K562 (cell line): ENCODE measurements at regions not wholly inside any gene's neighbourhood (a gene's known extent, or its start where the extent isn't known, plus 50 kb on each side); places are given as distances from the start of the nearest gene placed in this dataset.

Experiments
- BHLHE40 ChIP-seq: IDR thresholded peaks from 2 replicates; pipeline ENCODE4 v1.6.1; 2011; ENCODE audit warnings: low read length, improper control_type of control experiment
- EP300 ChIP-seq: IDR thresholded peaks from 2 replicates; pipeline ENCODE4 v1.6.1; 2012; ENCODE audit warnings: low read length, improper control_type of control experiment
- ESRRA ChIP-seq: fragments of 450-650 bp; IDR thresholded peaks from 2 replicates; pipeline ENCODE4 v1.6.1; 2014; ENCODE audit warnings: low read depth, mild to moderate bottlenecking, moderate library complexity, borderline replicate concordance
- OTX1 ChIP-seq: fragments of 450-650 bp; formaldehyde crosslinking; IDR thresholded peaks from 2 replicates; pipeline ENCODE4 v1.4.0; 2022; ENCODE audit warnings: mild to moderate bottlenecking
- POLR2A ChIP-seq: fragments of 450-650 bp; conservative IDR thresholded peaks from 2 replicates; pipeline ENCODE4 v1.6.1; 2016
- RAD21 ChIP-seq, 2 experiments: fragments of 250-450 bp in 1 of 2; fragments of 450-650 bp in 1 of 2; sonication (Bioruptor Pico) in 1 of 2; formaldehyde crosslinking in 1 of 2; IDR thresholded peaks in 1 of 2; conservative IDR thresholded peaks in 1 of 2; 2 replicates each; pipeline versions ENCODE4 v1.4.0 to v1.8.0; 2020 to 2022; ENCODE audit warnings: mild to moderate bottlenecking in 2 of 2, moderate library complexity in 1 of 2
- ZBTB7A ChIP-seq: IDR thresholded peaks from 2 replicates; pipeline ENCODE4 v1.6.1; 2011; ENCODE audit warnings: low read depth, mild to moderate bottlenecking, low read length, moderate library complexity, borderline replicate concordance; ENCODE audit not compliant: control insufficient read depth
- ZNF785 ChIP-seq: fragments of 250-450 bp; sonication (Bioruptor Pico); IDR thresholded peaks from 2 replicates; pipeline ENCODE4 v1.4.0; 2020; ENCODE audit warnings: mild to moderate bottlenecking
- TF ChIP-seq, protein P1 (sequence below): fragments of 450-650 bp; IDR thresholded peaks from 2 replicates; pipeline ENCODE4 v1.6.1; 2018; ENCODE audit not compliant: partially characterized antibody
- TF ChIP-seq, protein P2 (sequence below), 3 experiments: IDR thresholded peaks in 2 of 3; conservative IDR thresholded peaks in 1 of 3; 2 replicates each; pipeline ENCODE4 v1.5.1; 2011 to 2012; ENCODE audit warnings: low read length in 3 of 3, mild to moderate bottlenecking in 3 of 3, control low read depth in 2 of 3, improper control_type of control experiment in 1 of 3, inconsistent platforms in 1 of 3, low read depth in 1 of 3, mixed read lengths in 1 of 3, moderate library complexity in 1 of 3; ENCODE audit not compliant: insufficient read depth in 2 of 3
- TF ChIP-seq, protein P3 (sequence below): sonication (generic); formaldehyde crosslinking; IDR thresholded peaks from 2 replicates; pipeline ENCODE4 v1.9.0; 2022; ENCODE audit warnings: mild to moderate bottlenecking, missing genetic modification reagents
- TF ChIP-seq, protein P4 (sequence below): fragments of 150-350 bp; conservative IDR thresholded peaks from 2 replicates; pipeline ENCODE4 v1.6.1; 2014; ENCODE audit warnings: low read length
- TF ChIP-seq, protein P5 (sequence below): sonication (generic); formaldehyde crosslinking; IDR thresholded peaks from 2 replicates; pipeline ENCODE4 v1.8.1; 2023; ENCODE audit warnings: mild to moderate bottlenecking, missing genetic modification reagents

DNA sequence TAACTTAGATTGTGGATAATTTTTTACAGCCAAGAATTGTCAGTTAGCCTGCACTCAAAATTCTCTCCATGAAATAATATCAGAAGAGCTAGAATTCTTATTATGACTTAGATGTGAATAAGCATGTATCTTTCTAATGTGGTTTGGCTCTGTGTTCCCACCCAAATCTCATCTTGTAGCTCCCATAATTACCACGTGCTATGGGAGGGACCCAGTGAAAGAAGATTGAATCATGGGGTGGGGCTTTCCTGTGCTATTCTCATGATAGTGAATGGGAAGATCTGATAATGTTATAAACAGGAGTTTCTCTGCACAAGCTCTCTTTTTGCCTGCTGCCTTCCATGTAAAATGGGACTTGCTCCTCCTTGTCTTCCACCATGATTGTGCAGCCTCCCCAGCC, 176.8 kb downstream of the MAT2B start:
- no peak for TF ChIP-seq POLR2A
- TF ChIP-seq, protein P1, sequence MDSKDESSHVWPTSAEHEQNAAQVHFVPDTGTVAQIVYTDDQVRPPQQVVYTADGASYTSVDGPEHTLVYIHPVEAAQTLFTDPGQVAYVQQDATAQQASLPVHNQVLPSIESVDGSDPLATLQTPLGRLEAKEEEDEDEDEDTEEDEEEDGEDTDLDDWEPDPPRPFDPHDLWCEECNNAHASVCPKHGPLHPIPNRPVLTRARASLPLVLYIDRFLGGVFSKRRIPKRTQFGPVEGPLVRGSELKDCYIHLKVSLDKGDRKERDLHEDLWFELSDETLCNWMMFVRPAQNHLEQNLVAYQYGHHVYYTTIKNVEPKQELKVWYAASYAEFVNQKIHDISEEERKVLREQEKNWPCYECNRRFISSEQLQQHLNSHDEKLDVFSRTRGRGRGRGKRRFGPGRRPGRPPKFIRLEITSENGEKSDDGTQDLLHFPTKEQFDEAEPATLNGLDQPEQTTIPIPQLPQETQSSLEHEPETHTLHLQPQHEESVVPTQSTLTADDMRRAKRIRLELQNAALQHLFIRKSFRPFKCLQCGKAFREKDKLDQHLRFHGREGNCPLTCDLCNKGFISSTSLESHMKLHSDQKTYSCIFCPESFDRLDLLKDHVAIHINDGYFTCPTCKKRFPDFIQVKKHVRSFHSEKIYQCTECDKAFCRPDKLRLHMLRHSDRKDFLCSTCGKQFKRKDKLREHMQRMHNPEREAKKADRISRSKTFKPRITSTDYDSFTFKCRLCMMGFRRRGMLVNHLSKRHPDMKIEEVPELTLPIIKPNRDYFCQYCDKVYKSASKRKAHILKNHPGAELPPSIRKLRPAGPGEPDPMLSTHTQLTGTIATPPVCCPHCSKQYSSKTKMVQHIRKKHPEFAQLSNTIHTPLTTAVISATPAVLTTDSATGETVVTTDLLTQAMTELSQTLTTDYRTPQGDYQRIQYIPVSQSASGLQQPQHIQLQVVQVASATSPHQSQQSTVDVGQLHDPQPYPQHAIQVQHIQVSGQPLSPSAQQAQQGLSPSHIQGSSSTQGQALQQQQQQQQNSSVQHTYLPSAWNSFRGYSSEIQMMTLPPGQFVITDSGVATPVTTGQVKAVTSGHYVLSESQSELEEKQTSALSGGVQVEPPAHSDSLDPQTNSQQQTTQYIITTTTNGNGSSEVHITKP: no peak
- no peak for TF ChIP-seq ZNF785
- TF ChIP-seq, protein P2, sequence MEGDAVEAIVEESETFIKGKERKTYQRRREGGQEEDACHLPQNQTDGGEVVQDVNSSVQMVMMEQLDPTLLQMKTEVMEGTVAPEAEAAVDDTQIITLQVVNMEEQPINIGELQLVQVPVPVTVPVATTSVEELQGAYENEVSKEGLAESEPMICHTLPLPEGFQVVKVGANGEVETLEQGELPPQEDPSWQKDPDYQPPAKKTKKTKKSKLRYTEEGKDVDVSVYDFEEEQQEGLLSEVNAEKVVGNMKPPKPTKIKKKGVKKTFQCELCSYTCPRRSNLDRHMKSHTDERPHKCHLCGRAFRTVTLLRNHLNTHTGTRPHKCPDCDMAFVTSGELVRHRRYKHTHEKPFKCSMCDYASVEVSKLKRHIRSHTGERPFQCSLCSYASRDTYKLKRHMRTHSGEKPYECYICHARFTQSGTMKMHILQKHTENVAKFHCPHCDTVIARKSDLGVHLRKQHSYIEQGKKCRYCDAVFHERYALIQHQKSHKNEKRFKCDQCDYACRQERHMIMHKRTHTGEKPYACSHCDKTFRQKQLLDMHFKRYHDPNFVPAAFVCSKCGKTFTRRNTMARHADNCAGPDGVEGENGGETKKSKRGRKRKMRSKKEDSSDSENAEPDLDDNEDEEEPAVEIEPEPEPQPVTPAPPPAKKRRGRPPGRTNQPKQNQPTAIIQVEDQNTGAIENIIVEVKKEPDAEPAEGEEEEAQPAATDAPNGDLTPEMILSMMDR (IDR thresholded peaks at IDR 0.05 in 2 of 3, conservative IDR thresholded peaks at IDR 0.05 in 1 of 3; ENCODE audit: insufficient read depth in 2 of 3, low read depth in 1 of 3, low read length in 3 of 3): no peak
- no peak for TF ChIP-seq RAD21 (CRISPR knock-in tag; conservative IDR thresholded peaks at IDR 0.05 in 1 of 2, IDR thresholded peaks at IDR 0.05 in 1 of 2)
- TF ChIP-seq, protein P3, sequence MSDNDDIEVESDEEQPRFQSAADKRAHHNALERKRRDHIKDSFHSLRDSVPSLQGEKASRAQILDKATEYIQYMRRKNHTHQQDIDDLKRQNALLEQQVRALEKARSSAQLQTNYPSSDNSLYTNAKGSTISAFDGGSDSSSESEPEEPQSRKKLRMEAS: no peak
- TF ChIP-seq, protein P4, sequence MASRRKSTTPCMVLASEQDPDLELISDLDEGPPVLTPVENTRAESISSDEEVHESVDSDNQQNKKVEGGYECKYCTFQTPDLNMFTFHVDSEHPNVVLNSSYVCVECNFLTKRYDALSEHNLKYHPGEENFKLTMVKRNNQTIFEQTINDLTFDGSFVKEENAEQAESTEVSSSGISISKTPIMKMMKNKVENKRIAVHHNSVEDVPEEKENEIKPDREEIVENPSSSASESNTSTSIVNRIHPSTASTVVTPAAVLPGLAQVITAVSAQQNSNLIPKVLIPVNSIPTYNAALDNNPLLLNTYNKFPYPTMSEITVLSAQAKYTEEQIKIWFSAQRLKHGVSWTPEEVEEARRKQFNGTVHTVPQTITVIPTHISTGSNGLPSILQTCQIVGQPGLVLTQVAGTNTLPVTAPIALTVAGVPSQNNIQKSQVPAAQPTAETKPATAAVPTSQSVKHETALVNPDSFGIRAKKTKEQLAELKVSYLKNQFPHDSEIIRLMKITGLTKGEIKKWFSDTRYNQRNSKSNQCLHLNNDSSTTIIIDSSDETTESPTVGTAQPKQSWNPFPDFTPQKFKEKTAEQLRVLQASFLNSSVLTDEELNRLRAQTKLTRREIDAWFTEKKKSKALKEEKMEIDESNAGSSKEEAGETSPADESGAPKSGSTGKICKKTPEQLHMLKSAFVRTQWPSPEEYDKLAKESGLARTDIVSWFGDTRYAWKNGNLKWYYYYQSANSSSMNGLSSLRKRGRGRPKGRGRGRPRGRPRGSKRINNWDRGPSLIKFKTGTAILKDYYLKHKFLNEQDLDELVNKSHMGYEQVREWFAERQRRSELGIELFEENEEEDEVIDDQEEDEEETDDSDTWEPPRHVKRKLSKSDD: no peak
- TF ChIP-seq, protein P5, sequence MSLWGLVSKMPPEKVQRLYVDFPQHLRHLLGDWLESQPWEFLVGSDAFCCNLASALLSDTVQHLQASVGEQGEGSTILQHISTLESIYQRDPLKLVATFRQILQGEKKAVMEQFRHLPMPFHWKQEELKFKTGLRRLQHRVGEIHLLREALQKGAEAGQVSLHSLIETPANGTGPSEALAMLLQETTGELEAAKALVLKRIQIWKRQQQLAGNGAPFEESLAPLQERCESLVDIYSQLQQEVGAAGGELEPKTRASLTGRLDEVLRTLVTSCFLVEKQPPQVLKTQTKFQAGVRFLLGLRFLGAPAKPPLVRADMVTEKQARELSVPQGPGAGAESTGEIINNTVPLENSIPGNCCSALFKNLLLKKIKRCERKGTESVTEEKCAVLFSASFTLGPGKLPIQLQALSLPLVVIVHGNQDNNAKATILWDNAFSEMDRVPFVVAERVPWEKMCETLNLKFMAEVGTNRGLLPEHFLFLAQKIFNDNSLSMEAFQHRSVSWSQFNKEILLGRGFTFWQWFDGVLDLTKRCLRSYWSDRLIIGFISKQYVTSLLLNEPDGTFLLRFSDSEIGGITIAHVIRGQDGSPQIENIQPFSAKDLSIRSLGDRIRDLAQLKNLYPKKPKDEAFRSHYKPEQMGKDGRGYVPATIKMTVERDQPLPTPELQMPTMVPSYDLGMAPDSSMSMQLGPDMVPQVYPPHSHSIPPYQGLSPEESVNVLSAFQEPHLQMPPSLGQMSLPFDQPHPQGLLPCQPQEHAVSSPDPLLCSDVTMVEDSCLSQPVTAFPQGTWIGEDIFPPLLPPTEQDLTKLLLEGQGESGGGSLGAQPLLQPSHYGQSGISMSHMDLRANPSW: no peak
- no peak for TF ChIP-seq ESRRA
- no peak for TF ChIP-seq EP300
- TF ChIP-seq BHLHE40: no peak
- no peak for TF ChIP-seq ZBTB7A
- no peak for TF ChIP-seq OTX1 (CRISPR knock-in tag)
